Stimulated activated naive B cell treated with anti-CD40 and anti-IgM and Interleukin-4, amounts not matched to agents 10 μg/mL and 1 μg/mL and 100 μg/mL, for 72 hours (primary cell): ENCODE measurements at regions not wholly inside any gene's neighbourhood (a gene's known extent, or its start where the extent isn't known, plus 50 kb on each side); places are given as distances from the start of the nearest gene placed in this dataset.

ENCODE experiments used
- ATAC-seq, 2 donors: fragments of 150-1000 bp; cut with Tn5 transposase; replicated peaks; 2 replicates each; pipeline ENCODE4 v1.10.0; 2021; ENCODE audit warnings: moderate library complexity in 1 of 2
- DNase-seq: peaks from one replicate; pipeline ENCODE4 v3.0.0; 2021
- H3K27ac Mint-ChIP-seq: one replicate; pipeline ENCODE4 v1.8.0; 2022; ENCODE audit warnings: mild to moderate bottlenecking, mixed read lengths
- H3K27me3 Mint-ChIP-seq, 2 donors: one replicate each; pipeline ENCODE4 v1.8.0; 2022; ENCODE audit warnings: mixed read lengths in 2 of 2
- H3K36me3 Mint-ChIP-seq, 2 donors: one replicate each; pipeline ENCODE4 v1.8.0; 2022; ENCODE audit warnings: mixed read lengths in 2 of 2, mild to moderate bottlenecking in 1 of 2
- H3K4me1 Mint-ChIP-seq, 2 donors: one replicate each; pipeline ENCODE4 v1.8.0; 2022; ENCODE audit warnings: mixed read lengths in 2 of 2, mild to moderate bottlenecking in 1 of 2
- H3K4me3 Mint-ChIP-seq, 2 donors: one replicate each; pipeline ENCODE4 v1.8.0; 2022; ENCODE audit warnings: mild to moderate bottlenecking in 2 of 2, mixed read lengths in 2 of 2, moderate library complexity in 1 of 2
- H3K9me3 Mint-ChIP-seq, 2 donors: one replicate each; pipeline ENCODE4 v1.8.0; 2022; ENCODE audit warnings: mixed read lengths in 2 of 2, mild to moderate bottlenecking in 1 of 2

- Mint-ChIP-seq H3K9me3 (peaks cover 0 to 3% of the 10 kb centered on the region in 2 donors), H3K4me3 (no peak overlapping the region), H3K27me3 (no peaks in the 10 kb centered on the region), H3K4me1 (no peaks in the 10 kb centered on the region), H3K27ac (no peak overlapping the region), H3K36me3 (no peaks in the 10 kb centered on the region)
- DNase-seq: no peak
- no peak for ATAC-seq
Observed at GRCh38 chr2:140027966-140028365, 1247.8 kb upstream of the NXPH2 start.

DNA sequence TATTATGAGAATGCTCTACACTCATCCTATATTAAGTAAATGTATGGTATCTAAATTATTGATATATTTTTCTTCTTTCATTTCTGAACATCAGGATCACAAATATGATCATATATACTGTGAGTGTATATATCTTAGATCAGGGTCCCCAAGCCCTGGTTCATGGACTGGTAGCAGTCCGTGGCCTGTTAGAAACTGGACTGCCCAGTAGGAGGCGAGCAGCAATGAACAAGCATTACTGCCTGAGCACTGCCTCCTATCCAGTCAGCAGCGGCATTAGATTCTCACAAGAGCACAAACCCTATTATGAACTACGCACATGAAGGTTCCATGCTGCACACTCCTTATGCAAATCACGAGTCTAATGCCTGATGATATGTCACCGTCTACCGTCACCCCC, 1247.1 kb upstream of the NXPH2 start:
- Mint-ChIP-seq H3K27ac (no peak overlapping the region), H3K9me3 (peaks cover 0 to 3% of the 10 kb centered on the region in 2 donors), H3K4me3 (no peak overlapping the region), H3K27me3 (no peaks in the 10 kb centered on the region), H3K4me1 (no peaks in the 10 kb centered on the region), H3K36me3 (no peaks in the 10 kb centered on the region)
- DNase-seq (no peak), ATAC-seq (no peak)

DNA sequence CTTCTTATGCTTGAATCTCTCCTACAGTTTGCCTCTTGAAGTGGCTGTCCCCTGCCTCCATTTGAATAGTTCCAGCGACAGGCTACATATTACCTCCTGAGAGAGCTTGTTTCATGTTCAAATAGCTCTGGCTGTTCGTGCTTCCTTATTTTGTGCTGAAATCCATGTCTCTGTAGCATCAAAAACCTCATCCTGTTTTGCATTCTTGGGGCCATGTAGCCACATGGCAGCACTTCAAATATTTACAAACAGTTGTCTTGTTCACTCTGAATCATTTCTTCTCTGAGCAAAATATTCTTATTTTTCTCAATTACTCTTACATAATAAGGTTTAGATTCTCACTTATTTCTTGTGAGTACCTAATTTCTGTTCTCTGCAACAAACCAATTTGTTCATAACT, 1243.1 kb upstream of the NXPH2 start:
- no peak for DNase-seq
- H3K4me1 Mint-ChIP-seq: no peaks in the 10 kb centered on the region
- no peak overlapping the region for H3K4me3 Mint-ChIP-seq
- no peak overlapping the region for H3K27ac Mint-ChIP-seq
- no peaks in the 10 kb centered on the region for H3K27me3 Mint-ChIP-seq
- H3K36me3 Mint-ChIP-seq: no peaks in the 10 kb centered on the region
- peaks cover 0 to 4% of the 10 kb centered on the region in 2 donors for H3K9me3 Mint-ChIP-seq
- ATAC-seq: no peak

- Mint-ChIP-seq H3K36me3 (no peaks in the 10 kb centered on the region), H3K4me3 (no peak overlapping the region), H3K9me3 (peaks cover 0 to 4% of the 10 kb centered on the region in 2 donors), H3K27ac (no peak overlapping the region), H3K4me1 (no peaks in the 10 kb centered on the region), H3K27me3 (no peaks in the 10 kb centered on the region)
- DNase-seq (no peak), ATAC-seq (no peak)
Observed at GRCh38 chr2:140018541-140018940, 1238.4 kb upstream of the NXPH2 start.

DNA sequence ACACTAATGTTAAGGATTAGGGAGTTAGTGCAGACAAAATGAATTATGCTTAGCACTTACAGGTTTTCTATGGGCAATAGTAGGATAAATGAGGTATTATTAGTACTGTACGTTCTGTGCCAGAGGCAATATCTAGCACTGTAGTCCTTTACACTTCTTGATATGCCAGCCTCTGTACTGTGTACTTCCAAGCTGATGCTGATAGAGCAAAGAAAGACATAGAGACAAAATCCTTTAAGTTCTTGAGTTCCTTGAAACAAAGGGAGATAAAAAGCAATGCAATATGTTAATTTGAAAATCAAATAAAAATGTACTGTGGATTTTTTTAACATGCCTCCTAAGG, 1234.0 kb upstream of the NXPH2 start:
- H3K27ac Mint-ChIP-seq: no peak overlapping the region
- no peaks in the 10 kb centered on the region for H3K4me1 Mint-ChIP-seq
- H3K9me3 Mint-ChIP-seq: peaks cover 2 to 3% of the 10 kb centered on the region in 2 donors
- no peak overlapping the region for H3K4me3 Mint-ChIP-seq
- DNase-seq (no peak), ATAC-seq (no peak)
- H3K27me3 Mint-ChIP-seq: no peaks in the 10 kb centered on the region
- no peaks in the 10 kb centered on the region for H3K36me3 Mint-ChIP-seq

GRCh38 chr2:140013545-140014203, 1233.5 kb upstream of the NXPH2 start:
- Mint-ChIP-seq H3K4me1 (no peaks in the 10 kb centered on the region), H3K4me3 (no peak overlapping the region), H3K27ac (no peak overlapping the region), H3K9me3 (peaks cover 0 to 2% of the 10 kb centered on the region in 2 donors), H3K36me3 (no peaks in the 10 kb centered on the region), H3K27me3 (no peaks in the 10 kb centered on the region)
- ATAC-seq: no peak
- no peak for DNase-seq

- Mint-ChIP-seq H3K4me3 (no peak overlapping the region), H3K27me3 (no peaks in the 10 kb centered on the region), H3K9me3 (peaks cover 0 to 2% of the 10 kb centered on the region in 2 donors), H3K4me1 (no peaks in the 10 kb centered on the region), H3K27ac (no peak overlapping the region), H3K36me3 (no peaks in the 10 kb centered on the region)
- DNase-seq: no peak
- no peak for ATAC-seq
Observed at GRCh38 chr2:140011287-140011686, 1231.1 kb upstream of the NXPH2 start.

- H3K4me1 Mint-ChIP-seq: no peaks in the 10 kb centered on the region
- ATAC-seq (no peak), DNase-seq (no peak)
- no peak overlapping the region for H3K27ac Mint-ChIP-seq
- H3K9me3 Mint-ChIP-seq: no peaks in the 10 kb centered on the region
- no peak overlapping the region for H3K4me3 Mint-ChIP-seq
- H3K36me3 Mint-ChIP-seq: no peaks in the 10 kb centered on the region
- no peaks in the 10 kb centered on the region for H3K27me3 Mint-ChIP-seq
Observed at GRCh38 chr2:140002110-140002509, 1221.9 kb upstream of the NXPH2 start.

GRCh38 chr2:139992711-139993345, 1212.6 kb upstream of the NXPH2 start:
- peaks cover 2 to 3% of the 10 kb centered on the region in 2 donors for H3K9me3 Mint-ChIP-seq

DNA sequence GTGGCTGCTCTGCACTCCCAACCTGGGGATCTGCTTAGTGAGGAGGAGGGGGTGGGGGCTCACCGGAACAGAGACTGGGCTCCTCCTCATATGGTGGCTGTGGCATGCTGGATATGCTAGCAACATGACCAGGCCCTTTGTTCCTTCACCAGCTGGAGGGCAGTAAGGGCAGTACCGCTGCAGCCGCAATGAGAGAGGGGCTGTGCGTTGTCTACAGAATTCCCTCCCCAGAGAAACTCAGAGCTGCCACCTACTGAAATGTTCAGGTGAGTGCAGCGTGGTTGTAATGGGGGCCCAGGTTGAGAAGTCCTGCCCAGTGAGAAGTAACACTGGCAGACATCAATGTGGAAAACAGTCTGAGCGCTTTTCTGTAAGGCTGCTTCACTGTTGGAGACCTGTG, 1211.9 kb upstream of the NXPH2 start:
- H3K27me3 Mint-ChIP-seq: no peaks in the 10 kb centered on the region
- ATAC-seq: no peak
- no peak overlapping the region for H3K27ac Mint-ChIP-seq
- H3K36me3 Mint-ChIP-seq: no peaks in the 10 kb centered on the region
- no peak for DNase-seq
- H3K4me1 Mint-ChIP-seq: no peaks in the 10 kb centered on the region
- H3K4me3 Mint-ChIP-seq: no peak overlapping the region
- H3K9me3 Mint-ChIP-seq: peaks cover 6 to 9% of the 10 kb centered on the region in 2 donors

More at GRCh38 chr2:139992711-139993345, 1212.6 kb upstream of the NXPH2 start:
- H3K4me3 Mint-ChIP-seq: no peak overlapping the region
- no peak for ATAC-seq
- H3K4me1 Mint-ChIP-seq: no peaks in the 10 kb centered on the region
- H3K36me3 Mint-ChIP-seq: no peaks in the 10 kb centered on the region
- H3K27ac Mint-ChIP-seq: no peak overlapping the region
- H3K27me3 Mint-ChIP-seq: no peaks in the 10 kb centered on the region
- DNase-seq: no peak

DNA sequence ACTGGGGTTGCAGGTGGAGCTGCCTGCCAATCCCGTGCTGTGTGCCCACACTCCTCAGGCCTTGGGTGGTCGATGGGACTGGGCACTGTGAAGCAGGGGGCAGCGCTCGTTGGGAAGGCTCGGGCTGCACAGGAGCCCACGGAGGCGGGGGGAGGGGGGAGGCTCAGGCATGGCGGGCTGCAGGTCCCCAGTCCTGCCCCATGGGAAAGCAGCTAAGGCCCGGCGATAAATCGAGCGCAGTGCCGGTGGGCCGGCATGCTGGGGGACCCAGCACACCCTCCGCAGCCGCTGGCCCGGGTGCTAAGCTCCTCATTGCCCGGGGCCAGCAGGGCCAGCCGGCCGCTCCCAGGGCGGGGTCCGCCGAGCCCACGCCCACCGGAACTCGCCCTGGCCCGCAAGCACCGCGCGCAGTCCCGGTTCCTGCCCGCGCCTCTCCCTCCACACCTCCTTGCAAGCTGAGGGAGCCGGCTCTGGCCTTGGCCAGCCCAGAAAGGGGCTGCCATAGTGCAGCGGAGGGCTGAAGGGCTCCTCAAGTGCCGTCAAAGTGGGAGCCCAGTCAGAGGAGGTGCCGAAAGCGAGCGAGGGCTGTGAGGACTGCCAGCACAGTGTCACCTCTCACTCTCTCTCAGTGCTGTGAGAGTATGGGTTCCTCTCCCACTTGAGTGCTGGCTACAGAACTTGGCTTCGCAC, 1210.6 kb upstream of the NXPH2 start:
- Mint-ChIP-seq H3K9me3 (peaks cover 6 to 9% of the 10 kb centered on the region in 2 donors), H3K4me1 (no peaks in the 10 kb centered on the region), H3K27ac (no peak overlapping the region), H3K27me3 (no peaks in the 10 kb centered on the region), H3K4me3 (no peak overlapping the region), H3K36me3 (no peaks in the 10 kb centered on the region)
- ATAC-seq: no peak
- DNase-seq: no peak

GRCh38 chr2:139969323-139969722, 1189.1 kb upstream of the NXPH2 start:
- H3K27ac Mint-ChIP-seq: no peak overlapping the region
- H3K4me3 Mint-ChIP-seq: no peak overlapping the region
- H3K36me3 Mint-ChIP-seq: no peaks in the 10 kb centered on the region
- ATAC-seq (no peak), DNase-seq (no peak)
- H3K4me1 Mint-ChIP-seq: no peaks in the 10 kb centered on the region
- no peaks in the 10 kb centered on the region for H3K27me3 Mint-ChIP-seq
- H3K9me3 Mint-ChIP-seq: peaks cover 4 to 5% of the 10 kb centered on the region in 2 donors

GRCh38 chr2:139968588-139968987, 1188.4 kb upstream of the NXPH2 start:
- Mint-ChIP-seq H3K27me3 (no peaks in the 10 kb centered on the region), H3K36me3 (no peaks in the 10 kb centered on the region), H3K9me3 (peaks cover 4 to 5% of the 10 kb centered on the region in 2 donors), H3K4me1 (no peaks in the 10 kb centered on the region), H3K4me3 (no peak overlapping the region), H3K27ac (no peak overlapping the region)
- DNase-seq (no peak), ATAC-seq (no peak)

- Mint-ChIP-seq H3K27me3 (no peaks in the 10 kb centered on the region), H3K36me3 (no peaks in the 10 kb centered on the region), H3K27ac (no peak overlapping the region), H3K9me3 (peaks cover 4 to 5% of the 10 kb centered on the region in 2 donors), H3K4me1 (no peaks in the 10 kb centered on the region), H3K4me3 (no peak overlapping the region)
- ATAC-seq (no peak), DNase-seq (no peak)
Observed at GRCh38 chr2:139967665-139968064, 1187.5 kb upstream of the NXPH2 start.
